ENCODE measurements at regions not wholly inside any gene's neighbourhood (a gene's known extent, or its start where the extent isn't known, plus 50 kb on each side); places are given as distances from the start of the nearest gene placed in this dataset.

DNA sequence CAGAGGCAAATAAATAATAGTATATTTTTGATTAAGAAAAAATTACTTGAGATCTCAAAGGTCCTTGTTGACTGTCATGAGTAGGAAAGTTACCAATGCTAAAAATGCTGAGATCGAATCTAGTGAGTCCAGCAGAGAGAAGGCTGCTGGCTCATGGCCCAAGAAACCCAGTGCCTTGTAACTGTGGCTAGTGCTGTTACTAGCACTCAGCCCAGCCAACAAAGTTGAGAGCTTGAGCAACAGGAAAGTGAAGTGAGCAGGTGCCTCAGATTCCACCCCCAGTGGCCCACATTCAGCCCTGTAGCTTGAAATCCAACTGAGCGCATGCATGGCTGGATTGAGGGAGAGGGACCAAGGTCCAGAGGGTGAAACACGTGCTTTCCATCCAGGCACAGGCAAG, 398.2 kb downstream of the SHANK2 start:
- H3K27ac ChIP-seq (ENCODE audit: low read depth, low read length) = no peak overlapping the region
- H3K9ac ChIP-seq (ENCODE audit: low read length) = no peak overlapping the region
- H3K36me3 ChIP-seq (ENCODE audit: control insufficient read depth, insufficient read depth, low read length) = no peaks in the 10 kb centered on the region
- H3K4me1 ChIP-seq (ENCODE audit: control insufficient read depth, insufficient read depth, low read length) = no peaks in the 10 kb centered on the region
- no peak overlapping the region for H3K4me3 ChIP-seq (ENCODE audit: low read length)
- H3K27me3 ChIP-seq (ENCODE audit: control insufficient read depth, insufficient read depth, low read length) = no peaks in the 10 kb centered on the region

DNA sequence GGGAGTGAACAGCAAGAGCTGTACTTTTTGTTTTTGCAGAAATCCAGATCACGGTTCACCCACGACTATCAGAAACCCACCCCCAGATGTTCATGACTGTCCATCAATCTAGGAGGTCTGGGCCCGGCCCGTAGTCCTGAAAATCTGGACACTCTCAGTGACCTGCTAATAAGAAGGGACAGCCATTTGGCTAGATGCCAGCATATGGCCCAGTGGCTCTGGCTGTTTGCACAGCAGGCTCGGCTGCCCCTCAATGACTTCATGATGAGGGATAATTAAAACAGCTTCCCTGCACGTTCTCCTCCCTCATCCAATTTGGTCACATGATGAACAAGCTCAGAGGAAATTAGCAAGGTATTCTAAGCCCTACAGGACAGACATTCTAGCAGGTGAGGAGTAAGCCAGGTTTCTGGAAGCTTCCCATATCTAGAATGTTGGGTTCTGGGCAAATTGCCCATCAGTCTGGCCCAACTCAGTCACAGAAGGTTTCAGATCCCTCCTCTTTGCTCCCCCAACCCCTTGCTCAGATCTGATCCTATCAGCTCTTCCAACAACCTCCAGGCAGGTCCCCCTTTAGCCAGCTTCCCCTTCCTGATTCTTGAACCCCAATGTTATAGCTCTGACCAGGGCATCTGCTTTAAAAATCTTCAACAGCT, 397.3 kb downstream of the SHANK2 start:
- Histone ChIP-seq H3K27me3 (ENCODE audit: control insufficient read depth, insufficient read depth, low read length) (no peaks in the 10 kb centered on the region), H3K4me3 (ENCODE audit: low read length) (no peak overlapping the region), H3K9ac (ENCODE audit: low read length) (no peak overlapping the region), H3K36me3 (ENCODE audit: control insufficient read depth, insufficient read depth, low read length) (no peaks in the 10 kb centered on the region), H3K27ac (ENCODE audit: low read depth, low read length) (no peak overlapping the region), H3K4me1 (ENCODE audit: control insufficient read depth, insufficient read depth, low read length) (no peaks in the 10 kb centered on the region)

DNA sequence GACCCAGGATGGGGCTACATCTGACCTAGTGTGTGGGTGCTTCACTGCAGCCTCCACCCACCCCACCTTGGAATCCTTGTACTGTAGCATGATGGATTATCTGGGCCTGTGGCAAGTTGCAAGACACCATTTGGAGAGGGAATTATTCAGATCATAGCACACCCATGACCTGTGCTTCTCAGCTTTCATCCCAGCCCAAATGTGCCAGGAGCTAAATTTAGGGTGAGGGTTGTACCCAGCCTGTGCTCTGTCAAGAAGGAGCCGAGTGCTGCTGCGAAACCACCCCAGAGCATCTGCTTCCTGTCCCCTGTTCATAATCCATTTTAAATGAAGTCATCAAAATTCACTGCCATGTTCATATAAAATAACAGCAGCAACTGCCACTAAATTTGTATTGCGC, 394.5 kb downstream of the SHANK2 start:
- no peak overlapping the region for H3K27ac ChIP-seq (ENCODE audit: low read depth, low read length)
- no peaks in the 10 kb centered on the region for H3K27me3 ChIP-seq (ENCODE audit: control insufficient read depth, insufficient read depth, low read length)
- H3K9ac ChIP-seq (ENCODE audit: low read length) = no peak overlapping the region
- H3K4me1 ChIP-seq (ENCODE audit: control insufficient read depth, insufficient read depth, low read length) = no peaks in the 10 kb centered on the region
- no peaks in the 10 kb centered on the region for H3K36me3 ChIP-seq (ENCODE audit: control insufficient read depth, insufficient read depth, low read length)
- no peak overlapping the region for H3K4me3 ChIP-seq (ENCODE audit: low read length)

DNA sequence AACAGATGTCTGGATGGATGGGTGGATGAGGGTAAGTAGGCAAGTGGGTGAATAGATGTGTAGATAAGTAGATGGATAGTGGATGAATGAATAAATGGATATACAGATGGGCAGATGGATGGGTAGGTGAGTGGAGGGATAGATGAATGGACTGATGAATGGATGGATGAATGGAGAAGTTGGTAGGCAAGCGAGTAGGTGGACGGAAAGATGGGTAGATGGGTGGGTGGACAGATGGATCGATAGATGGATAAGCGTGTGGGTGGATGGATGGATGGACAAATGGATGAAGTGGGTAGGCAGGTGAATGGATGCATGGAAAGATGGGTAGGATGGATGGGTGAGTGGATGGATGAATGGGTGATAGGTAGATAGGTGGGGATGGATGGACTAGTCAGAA, 393.2 kb downstream of the SHANK2 start:
- no peak overlapping the region for H3K9ac ChIP-seq (ENCODE audit: low read length)
- H3K27ac ChIP-seq (ENCODE audit: low read depth, low read length) = no peak overlapping the region
- no peaks in the 10 kb centered on the region for H3K4me1 ChIP-seq (ENCODE audit: control insufficient read depth, insufficient read depth, low read length)

DNA sequence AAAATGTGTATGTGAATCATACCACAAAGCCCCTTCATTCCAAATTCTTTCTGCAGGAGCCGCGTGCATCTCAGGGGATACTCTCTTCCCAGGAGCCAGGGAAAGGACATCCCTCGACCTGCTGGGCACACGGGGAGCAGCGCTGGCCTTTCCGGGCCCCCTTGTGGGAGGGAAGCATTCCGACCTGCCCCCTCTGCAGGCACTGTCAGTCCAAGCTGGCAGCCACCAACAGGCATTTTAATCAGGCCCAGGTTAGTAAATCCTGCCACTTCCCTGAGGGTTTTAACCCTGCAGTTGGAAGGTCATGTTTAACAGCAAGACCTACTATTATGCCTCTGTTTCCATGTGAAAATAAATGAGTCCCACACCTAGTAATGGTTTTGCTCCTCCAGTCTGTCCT, 391.5 kb downstream of the SHANK2 start:
- Histone ChIP-seq H3K27ac (ENCODE audit: low read depth, low read length) (no peak overlapping the region), H3K36me3 (ENCODE audit: control insufficient read depth, insufficient read depth, low read length) (no peaks in the 10 kb centered on the region), H3K4me3 (ENCODE audit: low read length) (no peak overlapping the region), H3K27me3 (ENCODE audit: control insufficient read depth, insufficient read depth, low read length) (no peaks in the 10 kb centered on the region), H3K4me1 (ENCODE audit: control insufficient read depth, insufficient read depth, low read length) (no peaks in the 10 kb centered on the region), H3K9ac (ENCODE audit: low read length) (no peak overlapping the region)

More for the DNA sequence above, 393.2 kb downstream of the SHANK2 start:
- Histone ChIP-seq H3K27me3 (ENCODE audit: control insufficient read depth, insufficient read depth, low read length) (no peaks in the 10 kb centered on the region), H3K36me3 (ENCODE audit: control insufficient read depth, insufficient read depth, low read length) (no peaks in the 10 kb centered on the region), H3K4me3 (ENCODE audit: low read length) (no peak overlapping the region)

DNA sequence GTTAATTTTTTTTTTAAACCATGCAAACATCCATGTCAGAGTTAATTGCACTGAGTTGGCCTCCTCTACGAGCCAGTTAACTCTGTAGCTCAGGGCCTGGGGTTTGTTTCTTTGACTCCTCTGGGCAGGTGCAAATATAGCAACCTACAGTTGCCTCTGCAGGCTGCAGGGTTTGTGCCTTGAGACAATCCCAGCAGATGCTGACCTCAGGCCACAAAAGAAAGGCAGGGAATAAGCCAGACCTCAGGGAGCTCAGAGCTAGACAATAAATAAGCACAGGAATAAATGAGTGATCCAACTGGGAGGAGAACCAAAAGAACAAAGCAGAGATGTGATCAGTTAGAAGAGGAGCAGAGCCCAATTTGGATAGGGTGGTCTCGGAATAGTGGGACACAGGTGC, 390.8 kb downstream of the SHANK2 start:
- no peaks in the 10 kb centered on the region for H3K36me3 ChIP-seq (ENCODE audit: control insufficient read depth, insufficient read depth, low read length)
- H3K27me3 ChIP-seq (ENCODE audit: control insufficient read depth, insufficient read depth, low read length) = no peaks in the 10 kb centered on the region
- no peaks in the 10 kb centered on the region for H3K4me1 ChIP-seq (ENCODE audit: control insufficient read depth, insufficient read depth, low read length)
- no peak overlapping the region for H3K9ac ChIP-seq (ENCODE audit: low read length)
- H3K4me3 ChIP-seq (ENCODE audit: low read length) = no peak overlapping the region
- H3K27ac ChIP-seq (ENCODE audit: low read depth, low read length) = no peak overlapping the region

DNA sequence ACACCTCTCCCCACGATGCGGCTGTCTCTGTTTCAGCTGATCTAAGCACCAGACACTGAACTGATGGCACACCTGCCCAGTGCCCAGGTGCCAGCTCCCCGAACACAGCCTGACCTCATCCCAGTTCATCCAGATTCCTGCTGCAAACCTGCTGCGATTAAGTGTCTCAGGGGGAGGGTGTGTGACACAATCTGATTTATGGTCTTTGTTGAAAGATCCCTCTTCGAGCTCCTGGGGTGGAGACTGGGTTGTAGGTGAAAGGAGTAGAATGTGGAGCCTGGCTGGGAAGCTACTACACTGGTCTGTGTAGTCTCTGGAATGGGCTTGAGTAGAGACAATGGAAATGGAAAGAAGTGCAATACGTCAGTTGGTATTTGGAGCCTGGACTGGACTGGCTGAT, 390.3 kb downstream of the SHANK2 start:
- Histone ChIP-seq H3K27ac (ENCODE audit: low read depth, low read length) (no peak overlapping the region), H3K4me3 (ENCODE audit: low read length) (no peak overlapping the region), H3K27me3 (ENCODE audit: control insufficient read depth, insufficient read depth, low read length) (no peaks in the 10 kb centered on the region), H3K9ac (ENCODE audit: low read length) (no peak overlapping the region), H3K36me3 (ENCODE audit: control insufficient read depth, insufficient read depth, low read length) (no peaks in the 10 kb centered on the region), H3K4me1 (ENCODE audit: control insufficient read depth, insufficient read depth, low read length) (no peaks in the 10 kb centered on the region)

DNA sequence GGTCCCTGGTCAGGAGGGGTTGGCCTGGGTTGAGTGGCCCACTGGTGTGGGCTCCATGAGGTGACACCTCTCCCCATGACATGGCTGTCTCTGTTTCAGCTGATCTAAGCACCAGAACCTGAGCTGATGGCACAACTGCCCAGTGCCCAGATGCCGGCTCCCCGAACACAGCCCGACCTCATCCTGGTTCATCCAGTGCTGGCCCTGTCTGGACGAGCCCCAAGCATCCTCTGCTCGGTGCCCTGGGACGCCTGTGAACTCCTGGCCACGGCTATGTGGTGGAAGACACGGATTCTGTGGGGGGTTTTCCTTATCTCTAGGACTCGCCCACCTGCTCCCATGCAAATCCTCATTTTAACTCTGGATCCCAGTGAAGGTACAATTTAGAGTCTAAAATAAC, 389.2 kb downstream of the SHANK2 start:
- Histone ChIP-seq H3K36me3 (ENCODE audit: control insufficient read depth, insufficient read depth, low read length) (no peaks in the 10 kb centered on the region), H3K4me3 (ENCODE audit: low read length) (no peak overlapping the region), H3K9ac (ENCODE audit: low read length) (no peak overlapping the region), H3K27me3 (ENCODE audit: control insufficient read depth, insufficient read depth, low read length) (no peaks in the 10 kb centered on the region), H3K27ac (ENCODE audit: low read depth, low read length) (no peak overlapping the region), H3K4me1 (ENCODE audit: control insufficient read depth, insufficient read depth, low read length) (no peaks in the 10 kb centered on the region)

DNA sequence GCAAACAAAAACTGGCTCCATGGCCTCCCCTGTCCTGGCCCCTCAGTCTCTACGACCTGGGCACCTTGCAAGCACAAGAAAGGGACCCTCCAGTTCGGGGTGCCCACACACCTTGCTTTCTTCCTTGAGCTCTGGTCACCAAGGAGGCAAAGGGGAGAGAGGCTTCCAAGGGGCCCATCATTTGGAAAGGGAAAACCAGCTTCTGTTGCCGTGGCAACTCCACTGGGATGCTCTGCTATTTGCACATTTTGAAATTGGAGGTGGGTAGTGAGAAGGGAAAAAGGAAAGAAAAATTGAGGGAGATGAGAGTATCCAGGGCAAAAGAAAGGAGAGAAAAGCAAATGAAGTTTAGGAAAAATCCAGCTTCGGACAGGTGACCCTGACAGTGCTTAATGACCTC, 388.4 kb downstream of the SHANK2 start:
- Histone ChIP-seq H3K4me1 (ENCODE audit: control insufficient read depth, insufficient read depth, low read length) (no peaks in the 10 kb centered on the region), H3K36me3 (ENCODE audit: control insufficient read depth, insufficient read depth, low read length) (no peaks in the 10 kb centered on the region), H3K27ac (ENCODE audit: low read depth, low read length) (no peak overlapping the region), H3K9ac (ENCODE audit: low read length) (no peak overlapping the region), H3K4me3 (ENCODE audit: low read length) (no peak overlapping the region), H3K27me3 (ENCODE audit: control insufficient read depth, insufficient read depth, low read length) (no peaks in the 10 kb centered on the region)

DNA sequence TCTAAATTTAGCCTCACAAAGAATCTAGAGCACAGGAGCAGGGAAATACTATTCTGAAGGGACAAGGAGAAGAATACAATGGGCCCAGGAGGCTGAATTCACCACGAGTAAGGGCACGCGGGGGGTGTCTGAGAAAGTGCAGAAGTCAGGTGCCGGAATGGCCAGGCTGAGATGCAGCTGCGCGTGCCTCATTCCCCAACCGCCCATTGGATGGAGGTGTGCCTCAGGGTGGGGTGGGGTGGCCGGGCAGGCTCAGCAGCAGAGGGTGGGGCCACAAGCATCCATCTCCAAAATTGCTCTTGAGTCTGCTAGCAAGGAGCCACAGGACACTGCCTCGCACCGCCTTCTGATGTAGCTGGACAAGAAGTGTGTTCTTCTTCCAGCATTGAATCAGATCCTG, 387.0 kb downstream of the SHANK2 start:
- H3K9ac ChIP-seq (ENCODE audit: low read length) = no peak overlapping the region
- no peak overlapping the region for H3K4me3 ChIP-seq (ENCODE audit: low read length)
- no peaks in the 10 kb centered on the region for H3K27me3 ChIP-seq (ENCODE audit: control insufficient read depth, insufficient read depth, low read length)
- H3K36me3 ChIP-seq (ENCODE audit: control insufficient read depth, insufficient read depth, low read length) = no peaks in the 10 kb centered on the region
- no peak overlapping the region for H3K27ac ChIP-seq (ENCODE audit: low read depth, low read length)
- no peaks in the 10 kb centered on the region for H3K4me1 ChIP-seq (ENCODE audit: control insufficient read depth, insufficient read depth, low read length)

DNA sequence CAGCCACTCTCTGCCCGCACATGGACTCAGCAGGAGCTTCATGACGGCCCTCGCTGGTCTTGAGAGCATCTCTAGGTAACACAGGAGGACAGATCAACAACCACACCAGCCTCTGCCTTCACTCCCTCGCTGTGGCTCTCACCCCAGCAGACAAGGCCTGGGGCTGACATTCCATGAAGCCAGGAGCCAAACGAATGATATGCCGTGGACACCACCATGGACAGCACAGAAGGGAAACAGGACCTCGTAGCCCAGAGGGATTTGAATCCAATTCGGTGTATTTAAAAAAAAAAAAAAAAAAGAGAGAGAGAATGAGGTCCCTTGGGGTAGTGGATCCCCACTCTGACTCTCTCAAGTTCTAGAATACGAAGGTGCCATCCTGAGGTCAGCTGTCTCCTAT, 385.5 kb downstream of the SHANK2 start:
- H3K4me3 ChIP-seq (ENCODE audit: low read length) = no peak overlapping the region
- H3K27me3 ChIP-seq (ENCODE audit: control insufficient read depth, insufficient read depth, low read length) = no peaks in the 10 kb centered on the region
- H3K4me1 ChIP-seq (ENCODE audit: control insufficient read depth, insufficient read depth, low read length) = peaks cover 6% of the 10 kb centered on the region
- no peak overlapping the region for H3K27ac ChIP-seq (ENCODE audit: low read depth, low read length)
- H3K9ac ChIP-seq (ENCODE audit: low read length) = no peak overlapping the region
- no peaks in the 10 kb centered on the region for H3K36me3 ChIP-seq (ENCODE audit: control insufficient read depth, insufficient read depth, low read length)

DNA sequence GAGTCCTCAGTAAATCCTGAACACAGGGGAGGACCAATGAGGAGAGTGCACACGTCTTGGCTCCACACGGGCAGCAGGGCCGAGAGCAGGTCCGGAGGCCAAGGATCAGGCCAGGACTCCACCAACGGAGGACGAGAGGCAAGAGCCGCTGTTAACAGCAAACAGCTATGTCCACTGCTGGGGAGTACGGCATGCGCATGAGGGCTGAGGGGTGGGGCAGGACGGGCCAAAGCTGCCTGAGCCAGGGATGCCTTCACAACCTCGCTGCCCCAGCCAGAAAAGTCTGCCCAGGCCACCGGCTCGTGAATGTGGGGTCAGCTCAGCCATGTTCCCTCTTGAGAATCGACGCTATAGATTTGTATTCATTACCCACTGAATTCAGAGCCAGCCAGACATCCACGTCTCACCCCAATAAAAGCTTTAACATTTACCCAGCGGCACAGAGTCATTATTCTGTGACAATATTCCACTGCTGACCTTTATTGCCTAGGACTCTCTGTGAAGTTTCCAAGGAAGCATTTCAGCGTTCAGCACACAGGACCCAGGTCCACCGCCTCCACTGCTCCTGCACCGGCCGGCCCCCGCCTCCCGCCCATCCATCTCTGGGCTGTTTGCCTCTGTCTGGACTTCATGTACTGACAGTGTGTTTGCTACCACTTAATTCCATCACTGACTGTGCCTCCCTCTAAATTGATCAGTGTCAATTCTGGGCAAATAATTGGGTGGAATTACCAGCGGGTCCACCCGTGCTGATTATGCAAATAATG, 384.9 kb downstream of the SHANK2 start:
- Histone ChIP-seq H3K27ac (ENCODE audit: low read depth, low read length) (no peak overlapping the region), H3K9ac (ENCODE audit: low read length) (no peak overlapping the region), H3K4me3 (ENCODE audit: low read length) (no peak overlapping the region), H3K36me3 (ENCODE audit: control insufficient read depth, insufficient read depth, low read length) (no peaks in the 10 kb centered on the region), H3K27me3 (ENCODE audit: control insufficient read depth, insufficient read depth, low read length) (no peaks in the 10 kb centered on the region), H3K4me1 (ENCODE audit: control insufficient read depth, insufficient read depth, low read length) (peaks cover 13% of the 10 kb centered on the region)

DNA sequence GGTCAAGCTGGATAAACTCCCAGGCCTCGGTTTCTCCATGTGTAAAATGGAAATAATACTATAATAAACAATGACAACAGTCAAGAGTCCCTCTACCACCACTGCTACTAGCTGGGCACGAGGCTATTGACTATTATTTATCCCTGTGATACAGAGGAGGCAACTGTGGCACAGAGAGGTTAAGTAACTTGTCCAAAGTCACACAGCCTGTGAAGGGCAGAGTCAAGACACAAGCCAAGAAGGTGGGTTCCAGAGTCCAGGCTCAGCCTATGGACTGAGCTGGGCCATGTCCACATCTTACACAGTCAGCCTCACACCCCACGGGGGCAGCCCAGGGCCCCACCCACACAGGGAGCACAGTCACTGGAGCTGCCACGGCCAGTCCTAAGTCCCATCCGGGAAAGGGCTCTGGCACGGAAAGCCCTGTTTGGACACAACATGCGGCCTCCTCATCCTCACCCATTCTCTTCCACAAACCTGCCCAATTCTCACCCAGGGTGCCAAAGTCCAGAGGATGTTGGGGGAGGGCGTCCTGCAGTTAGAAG, 384.0 kb downstream of the SHANK2 start:
- H3K4me1 ChIP-seq (ENCODE audit: control insufficient read depth, insufficient read depth, low read length) = peaks cover 14% of the 10 kb centered on the region
- H3K4me3 ChIP-seq (ENCODE audit: low read length) = no peak overlapping the region
- H3K27me3 ChIP-seq (ENCODE audit: control insufficient read depth, insufficient read depth, low read length) = no peaks in the 10 kb centered on the region
- no peak overlapping the region for H3K27ac ChIP-seq (ENCODE audit: low read depth, low read length)
- H3K36me3 ChIP-seq (ENCODE audit: control insufficient read depth, insufficient read depth, low read length) = no peaks in the 10 kb centered on the region
- no peak overlapping the region for H3K9ac ChIP-seq (ENCODE audit: low read length)

All from rectal smooth muscle tissue (tissue), 1 donor.